Activated CD8-positive, alpha-beta memory T cell treated with anti-CD3 and anti-CD28 coated beads for 24 hours (primary cell): ENCODE measurements at regions not wholly inside any gene's neighbourhood (a gene's known extent, or its start where the extent isn't known, plus 50 kb on each side); places are given as distances from the start of the nearest gene placed in this dataset.

Source experiments
- DNase-seq: peaks from one replicate; pipeline ENCODE4 v3.0.0-alpha.2; 2020

- no peak for DNase-seq
These were observed 102.4 kb upstream of the PRR23E start for GRCh38 chr3:127090218-127091160.

GRCh38 chr3:127091376-127091775 lies 101.6 kb upstream of the PRR23E start:
- no peak for DNase-seq

GRCh38 chr3:127092368-127092767 lies 100.6 kb upstream of the PRR23E start:
- DNase-seq, result no peak

GRCh38 chr3:127092776-127093175 lies 100.2 kb upstream of the PRR23E start:
- no peak for DNase-seq

GRCh38 chr3:127093312-127093711 lies 99.6 kb upstream of the PRR23E start:
- no peak for DNase-seq

GRCh38 chr3:127095774-127096173 lies 97.2 kb upstream of the PRR23E start:
- DNase-seq, result no peak

GRCh38 chr3:127096256-127097071 lies 96.5 kb upstream of the PRR23E start:
- DNase-seq, result no peak

GRCh38 chr3:127097072-127097405 lies 95.9 kb upstream of the PRR23E start:
- no peak for DNase-seq

- DNase-seq, result no peak
These were observed 95.5 kb upstream of the PRR23E start for GRCh38 chr3:127097481-127097880.

GRCh38 chr3:127099982-127100381 lies 92.9 kb upstream of the PRR23E start:
- DNase-seq, result no peak

- DNase-seq, result no peak
These were observed 92.2 kb upstream of the PRR23E start for GRCh38 chr3:127100459-127101410.

GRCh38 chr3:127101411-127102187 lies 91.3 kb upstream of the PRR23E start:
- DNase-seq, result no peak

GRCh38 chr3:127102188-127102520 lies 90.8 kb upstream of the PRR23E start:
- DNase-seq, result no peak

- no peak for DNase-seq
These were observed 90.3 kb upstream of the PRR23E start for GRCh38 chr3:127102587-127102986.

- no peak for DNase-seq
These were observed 89.9 kb upstream of the PRR23E start for GRCh38 chr3:127103080-127103479.

GRCh38 chr3:127104586-127104985 lies 88.3 kb upstream of the PRR23E start:
- no peak for DNase-seq

GRCh38 chr3:127105587-127105986 lies 87.3 kb upstream of the PRR23E start:
- DNase-seq, result no peak

GRCh38 chr3:127106053-127106452 lies 86.9 kb upstream of the PRR23E start:
- peak; percentile 40 for DNase-seq

GRCh38 chr3:127106456-127106855 lies 86.5 kb upstream of the PRR23E start:
- DNase-seq, result no peak

GRCh38 chr3:127107002-127107401 lies 85.9 kb upstream of the PRR23E start:
- no peak for DNase-seq

GRCh38 chr3:127107491-127108375 lies 85.2 kb upstream of the PRR23E start:
- DNase-seq, result peak; percentile 46
